ENCODE measurements at regions not wholly inside any gene's neighbourhood (a gene's known extent, or its start where the extent isn't known, plus 50 kb on each side); places are given as distances from the start of the nearest gene placed in this dataset.
"Not testable (repeated sequence)": the region's sequence is repeated elsewhere in the genome, so short reads cannot be mapped to it uniquely, and the experiment has no call there.

GRCh38 chr12:41683023-41683422 is 461.7 kb downstream of the GXYLT1 start:
- no peak for DNase-seq (ENCODE audit: low read depth, low spot score)

GRCh38 chr12:41681898-41682297 is 462.8 kb downstream of the GXYLT1 start:
- no peak for DNase-seq (ENCODE audit: low read depth, low spot score)

GRCh38 chr12:41680155-41680554 is 464.5 kb downstream of the GXYLT1 start:
- no peak for DNase-seq (ENCODE audit: low read depth, low spot score)

GRCh38 chr12:41663598-41664265 is 475.6 kb downstream of the PDZRN4 start:
- peak; percentile 61 for DNase-seq (ENCODE audit: low read depth, low spot score)

GRCh38 chr12:41661141-41661765 is 473.1 kb downstream of the PDZRN4 start:
- no peak for DNase-seq (ENCODE audit: low read depth, low spot score)

GRCh38 chr12:41656454-41656853 is 468.3 kb downstream of the PDZRN4 start:
- no peak for DNase-seq (ENCODE audit: low read depth, low spot score)

GRCh38 chr12:41653386-41654326 is 465.5 kb downstream of the PDZRN4 start:
- no peak for DNase-seq (ENCODE audit: low read depth, low spot score)

GRCh38 chr12:41652981-41653380 is 464.9 kb downstream of the PDZRN4 start:
- no peak for DNase-seq (ENCODE audit: low read depth, low spot score)

- DNase-seq (ENCODE audit: low read depth, low spot score): no peak
Measured at GRCh38 chr12:41645624-41646023, 457.5 kb downstream of the PDZRN4 start.

- not testable (repeated sequence) for DNase-seq (ENCODE audit: low read depth, low spot score)
Measured at GRCh38 chr12:41642808-41643207, 454.7 kb downstream of the PDZRN4 start.

GRCh38 chr12:41636653-41637052 is 448.5 kb downstream of the PDZRN4 start:
- DNase-seq (ENCODE audit: low read depth, low spot score): no peak

- no peak for DNase-seq (ENCODE audit: low read depth, low spot score)
Measured at GRCh38 chr12:41635626-41636364, 447.7 kb downstream of the PDZRN4 start.

GRCh38 chr12:41634091-41634490 is 446.0 kb downstream of the PDZRN4 start:
- DNase-seq (ENCODE audit: low read depth, low spot score): no peak

GRCh38 chr12:41629611-41630010 is 441.5 kb downstream of the PDZRN4 start:
- DNase-seq (ENCODE audit: low read depth, low spot score): no peak

GRCh38 chr12:41627476-41627875 is 439.4 kb downstream of the PDZRN4 start:
- peak; percentile 29 for DNase-seq (ENCODE audit: low read depth, low spot score)

GRCh38 chr12:41624571-41624970 is 436.5 kb downstream of the PDZRN4 start:
- DNase-seq (ENCODE audit: low read depth, low spot score): no peak

All from astrocyte of the hippocampus (primary cell).